GM23338 (cell line): ENCODE measurements at regions not wholly inside any gene's neighbourhood (a gene's known extent, or its start where the extent isn't known, plus 50 kb on each side); places are given as distances from the start of the nearest gene placed in this dataset.

ENCODE experiments used
- ATAC-seq: fragments of 200-7000 bp; cut with Tn5 transposase; 3 replicates; pipeline ENCODE4 v1.9.1; 2020
- DNase-seq: peaks from one replicate; pipeline ENCODE4 v3.0.0-alpha.2; 2015; ENCODE audit warnings: low spot score
- H2AFZ ChIP-seq: fragments of 200-600 bp; sonication (generic); 2 replicates; pipeline ENCODE4 v1.8.0; 2016; ENCODE audit warnings: antibody characterized with exemption, mild to moderate bottlenecking, moderate library complexity
- H3F3A ChIP-seq: fragments of 200-600 bp; sonication (generic); replicated peaks from 2 replicates; pipeline ENCODE4 v1.8.0; 2017; ENCODE audit warnings: antibody characterized with exemption, mixed run types, low read depth
- H3K27ac ChIP-seq: fragments of 200-600 bp; sonication (generic); 2 replicates; pipeline ENCODE4 v1.6.1; 2016; ENCODE audit warnings: low read depth
- H3K27me3 ChIP-seq: fragments of 200-600 bp; sonication (generic); 2 replicates; pipeline ENCODE4 v1.8.0; 2016; ENCODE audit warnings: mild to moderate bottlenecking, mixed run types, moderate library complexity; ENCODE audit not compliant: insufficient read depth
- H3K36me3 ChIP-seq: fragments of 200-600 bp; sonication (generic); 2 replicates; pipeline ENCODE4 v1.8.0; 2016; ENCODE audit warnings: mild to moderate bottlenecking; ENCODE audit not compliant: insufficient read depth
- H3K4me1 ChIP-seq: fragments of 200-600 bp; sonication (generic); 2 replicates; pipeline ENCODE4 v1.8.0; 2016; ENCODE audit warnings: mild to moderate bottlenecking, moderate library complexity; ENCODE audit not compliant: insufficient read depth
- H3K4me2 ChIP-seq: fragments of 200-600 bp; sonication (generic); 2 replicates; pipeline ENCODE4 v1.7.1; 2017; ENCODE audit warnings: mixed run types
- H3K4me3 ChIP-seq: fragments of 200-600 bp; sonication (generic); 2 replicates; pipeline ENCODE4 v1.6.1; 2016; ENCODE audit warnings: mixed run types
- H3K79me2 ChIP-seq: fragments of 200-600 bp; sonication (generic); replicated peaks from 2 replicates; pipeline ENCODE4 v1.8.0; 2017; ENCODE audit warnings: mild to moderate bottlenecking; ENCODE audit not compliant: insufficient read depth
- H3K9me2 ChIP-seq: fragments of 200-600 bp; sonication (generic); 2 replicates; pipeline ENCODE4 v1.8.0; 2017; ENCODE audit not compliant: insufficient read depth
- H4K20me1 ChIP-seq: fragments of 200-600 bp; sonication (generic); replicated peaks from 2 replicates; pipeline ENCODE4 v1.8.0; 2017; ENCODE audit warnings: mild to moderate bottlenecking; ENCODE audit not compliant: insufficient read depth
- H3K27ac Mint-ChIP-seq: 2 replicates; pipeline ENCODE4 v1.8.0; 2020; ENCODE audit warnings: inconsistent platforms, mild to moderate bottlenecking, moderate library complexity, mixed read lengths
- H3K27me3 Mint-ChIP-seq: 3 replicates; pipeline ENCODE4 v1.8.0; 2022; ENCODE audit warnings: low read depth, mild to moderate bottlenecking, moderate library complexity, mixed read lengths, inconsistent platforms; ENCODE audit not compliant: insufficient read depth, poor library complexity
- H3K36me3 Mint-ChIP-seq: 3 replicates; pipeline ENCODE4 v1.8.0; 2021; ENCODE audit warnings: low read depth, mild to moderate bottlenecking, inconsistent platforms, moderate library complexity, mixed read lengths
- H3K4me1 Mint-ChIP-seq: 3 replicates; pipeline ENCODE4 v1.8.0; 2020; ENCODE audit warnings: mild to moderate bottlenecking, inconsistent platforms, mixed read lengths
- H3K4me3 Mint-ChIP-seq: 3 replicates; pipeline ENCODE4 v1.8.0; 2021; ENCODE audit warnings: moderate library complexity, mild to moderate bottlenecking, inconsistent platforms, mixed read lengths
- H3K9me3 Mint-ChIP-seq: 3 replicates; pipeline ENCODE4 v1.8.0; 2020; ENCODE audit warnings: moderate library complexity, mild to moderate bottlenecking, inconsistent platforms, mixed read lengths
- CREB1 ChIP-seq: fragments of 250-450 bp; sonication (Bioruptor Pico); IDR thresholded peaks from 2 replicates; pipeline ENCODE4 v1.5.0; 2020; ENCODE audit warnings: low read depth, mild to moderate bottlenecking, moderate library complexity
- CTCF ChIP-seq, 2 experiments: fragments of 200-600 bp in 1 of 2; sonication (generic) in 1 of 2; conservative IDR thresholded peaks; 2 replicates each; pipeline versions ENCODE4 v1.5.1 to v1.6.1; 2016 to 2017; ENCODE audit warnings: antibody characterized with exemption in 2 of 2, low read depth in 2 of 2, mild to moderate bottlenecking in 2 of 2, moderate library complexity in 1 of 2
- EZH2 ChIP-seq: fragments of 200-600 bp; sonication (generic); IDR thresholded peaks from one replicate; pipeline ENCODE4 v1.8.0; 2017; ENCODE audit warnings: antibody characterized with exemption, mild to moderate bottlenecking, low read depth; ENCODE audit not compliant: unreplicated experiment
- EZH2phosphoT487 ChIP-seq: fragments of 200-600 bp; sonication (generic); IDR thresholded peaks from one replicate; pipeline ENCODE4 v1.8.1; 2018; ENCODE audit warnings: antibody characterized with exemption; ENCODE audit not compliant: unreplicated experiment
- JUNB ChIP-seq: IDR thresholded peaks from one replicate; pipeline ENCODE4 v1.6.1; 2016; ENCODE audit warnings: antibody characterized with exemption; ENCODE audit not compliant: unreplicated experiment
- NANOG ChIP-seq: IDR thresholded peaks from 2 replicates; pipeline ENCODE4 v1.6.1; 2016; ENCODE audit warnings: antibody characterized with exemption, borderline replicate concordance
- POLR2AphosphoS5 ChIP-seq: IDR thresholded peaks from 2 replicates; pipeline ENCODE4 v1.6.1; 2016; ENCODE audit warnings: antibody characterized with exemption, low read depth
- REST ChIP-seq: IDR thresholded peaks from one replicate; pipeline ENCODE4 v1.6.1; 2018; ENCODE audit warnings: antibody characterized with exemption; ENCODE audit not compliant: unreplicated experiment
- STAT1 ChIP-seq: IDR thresholded peaks from one replicate; pipeline ENCODE4 v1.6.1; 2016; ENCODE audit warnings: antibody characterized with exemption; ENCODE audit not compliant: unreplicated experiment
- ZNF114 ChIP-seq: fragments of 250-450 bp; sonication (Bioruptor Pico); IDR thresholded peaks from 2 replicates; pipeline ENCODE4 v1.5.0; 2020; ENCODE audit warnings: mild to moderate bottlenecking, moderate library complexity
- ZNF331 ChIP-seq: fragments of 250-450 bp; sonication (Bioruptor Pico); IDR thresholded peaks from 2 replicates; pipeline ENCODE4 v1.5.0; 2020; ENCODE audit warnings: low read depth, mild to moderate bottlenecking, moderate library complexity

- TF ChIP-seq CREB1 (no peak), POLR2AphosphoS5 (no peak), ZNF114 (CRISPR knock-in tag) (no peak)
Measured at GRCh38 chr12:24678436-24678835, 270.5 kb downstream of the BCAT1 start (continued).

- H3K27ac Mint-ChIP-seq, result no peak overlapping the region
- Histone ChIP-seq H3K36me3 (no peaks in the 10 kb centered on the region), H3K27me3 (no peaks in the 10 kb centered on the region), H3K9me2 (no peaks in the 10 kb centered on the region), H3K79me2 (no peaks in the 10 kb centered on the region), H3K4me2 (no peak overlapping the region), H3K4me1 (no peaks in the 10 kb centered on the region), H4K20me1 (no peaks in the 10 kb centered on the region), H3K4me3 (no peak overlapping the region), H3F3A (no peaks in the 10 kb centered on the region), H2AFZ (no peak overlapping the region), H3K27ac (no peak overlapping the region)
- TF ChIP-seq POLR2AphosphoS5 (no peak), NANOG (no peak), EZH2 (no peak), STAT1 (no peak), ZNF114 (CRISPR knock-in tag) (no peak), REST (no peak), JUNB (no peak), CREB1 (no peak), ZNF331 (CRISPR knock-in tag) (no peak)
- ATAC-seq (no peak), DNase-seq (no peak)
- no peak overlapping the region for H3K4me3 Mint-ChIP-seq
- H3K4me1 Mint-ChIP-seq, result no peaks in the 10 kb centered on the region
- no peaks in the 10 kb centered on the region for H3K27me3 Mint-ChIP-seq
- H3K36me3 Mint-ChIP-seq, result no peaks in the 10 kb centered on the region
- peaks cover 3% of the 10 kb centered on the region for H3K9me3 Mint-ChIP-seq
Measured at GRCh38 chr12:24668563-24668962, 280.3 kb downstream of the BCAT1 start.

GRCh38 chr12:24664161-24664880, 284.6 kb downstream of the BCAT1 start:
- no peak overlapping the region for H3K4me3 Mint-ChIP-seq
- H4K20me1 ChIP-seq, result no peaks in the 10 kb centered on the region
- H3K4me1 ChIP-seq, result no peaks in the 10 kb centered on the region
- no peaks in the 10 kb centered on the region for H3K4me1 Mint-ChIP-seq
- H3K27me3 Mint-ChIP-seq, result no peaks in the 10 kb centered on the region
- H3K9me3 Mint-ChIP-seq, result no peaks in the 10 kb centered on the region
- H2AFZ ChIP-seq, result no peak overlapping the region
- DNase-seq (no peak), ATAC-seq (no peak)
- no peak overlapping the region for H3K27ac Mint-ChIP-seq
- H3K4me2 ChIP-seq, result no peak overlapping the region
- H3K36me3 Mint-ChIP-seq, result no peaks in the 10 kb centered on the region
- no peak overlapping the region for H3K27ac ChIP-seq
- no peaks in the 10 kb centered on the region for H3K27me3 ChIP-seq
- no peaks in the 10 kb centered on the region for H3F3A ChIP-seq
- no peaks in the 10 kb centered on the region for H3K9me2 ChIP-seq
- H3K4me3 ChIP-seq, result no peak overlapping the region
- H3K79me2 ChIP-seq, result no peaks in the 10 kb centered on the region
- no peaks in the 10 kb centered on the region for H3K36me3 ChIP-seq
- TF ChIP-seq CREB1, result no peak
- TF ChIP-seq EZH2phosphoT487, result no peak
- TF ChIP-seq ZNF331 (CRISPR knock-in tag), result no peak
- no peak for TF ChIP-seq ZNF114 (CRISPR knock-in tag)
- no peak for TF ChIP-seq CTCF (conservative IDR thresholded peaks at IDR 0.05; ENCODE audit: low read depth in 2 of 2)
- TF ChIP-seq JUNB, result no peak
- TF ChIP-seq STAT1, result no peak
- TF ChIP-seq POLR2AphosphoS5, result no peak
- TF ChIP-seq NANOG, result no peak
- no peak for TF ChIP-seq REST
